ENCODE measurements at regions not wholly inside any gene's neighbourhood (a gene's known extent, or its start where the extent isn't known, plus 50 kb on each side); places are given as distances from the start of the nearest gene placed in this dataset.

DNA sequence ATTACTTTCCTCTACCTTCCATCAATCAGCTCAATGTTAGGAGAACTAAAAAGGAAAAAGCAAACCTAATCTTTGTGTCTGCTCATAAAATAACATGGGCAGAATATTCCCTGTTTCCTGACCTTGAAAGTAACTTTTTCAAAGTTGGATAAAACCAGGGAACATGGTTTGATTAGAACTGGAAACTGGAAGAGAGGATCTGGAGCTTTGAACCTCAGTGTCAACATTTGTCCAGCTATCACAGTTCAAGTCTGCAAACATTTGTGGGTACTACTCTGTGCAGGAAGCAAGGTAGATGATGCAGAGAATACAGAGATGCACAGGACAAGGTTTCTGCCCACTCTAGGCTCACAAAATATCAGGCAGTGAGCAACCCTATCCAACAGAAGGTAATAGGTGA is 86.4 kb upstream of the TAB3 start:
- in situ Hi-C loops (cut with MboI; ENCODE audit: low sequenced_read_pairs) (no loop called here), intact Hi-C loops (cut with micrococcal nuclease) (no loop called here), dilution Hi-C loops (cut with HindIII; ENCODE audit: low sequenced_read_pairs, unreplicated experiment) (no loop called here)
- ChIA-PET POLR2A (ENCODE audit: unreplicated experiment) (no interaction called here), CTCF (no interaction called here)
- Histone ChIP-seq H3K56ac (ENCODE audit: extremely low read depth, insufficient read depth, low read length) (no peak overlapping the region), H4K5ac (ENCODE audit: low read depth, low read length) (no peak overlapping the region), H3K9me1 (ENCODE audit: insufficient read depth, low read length) (no peaks in the 10 kb centered on the region), H2AFZ (replicated peaks; ENCODE audit: low read length, poor library complexity) (no peak overlapping the region), H3K4me2 (ENCODE audit: low read depth, low read length) (no peak overlapping the region), H4K8ac (ENCODE audit: low read depth in 2 of 2, low read length in 2 of 2) (no peak overlapping the region), H3K27ac (ENCODE audit: insufficient read depth, low read length) (no peak overlapping the region), H3K4me1 (ENCODE audit: control insufficient read depth, insufficient read depth, low read length) (no peaks in the 10 kb centered on the region), H3K4ac (ENCODE audit: low read depth, low read length) (no peak overlapping the region), H3K9me3 (ENCODE audit: control insufficient read depth, insufficient read depth, low read length) (no peaks in the 10 kb centered on the region), H3K4me3 (ENCODE audit: insufficient read depth, low read depth, low read length) (no peak overlapping the region), H3K14ac (replicated peaks; ENCODE audit: low read depth, low read length) (no peak overlapping the region), H3K79me1 (ENCODE audit: low read depth in 1 of 2, low read length in 2 of 2) (no peaks in the 10 kb centered on the region), H2BK120ac (ENCODE audit: low read depth, low read length) (no peak overlapping the region), H3K9ac (ENCODE audit: low read depth, low read length) (no peak overlapping the region), H2BK15ac (ENCODE audit: low read depth, low read length) (no peak overlapping the region), H4K91ac (ENCODE audit: insufficient read depth, low read depth, low read length) (no peak overlapping the region), H2AK9ac (replicated peaks; ENCODE audit: low read depth, low read length, poor library complexity) (no peak overlapping the region), H2BK20ac (ENCODE audit: low read depth, low read length) (no peak overlapping the region), H3K23ac (ENCODE audit: low read depth, low read length) (no peak overlapping the region), H3K27me3 (ENCODE audit: control insufficient read depth, insufficient read depth, low read length) (no peaks in the 10 kb centered on the region; the same call in 1 of the 2 replicates), H4K20me1 (ENCODE audit: insufficient read depth, low read length) (no peaks in the 10 kb centered on the region), H2BK5ac (ENCODE audit: low read depth, low read length, poor library complexity, severe bottlenecking) (no peak overlapping the region), H3K36me3 (ENCODE audit: control insufficient read depth, insufficient read depth, low read length) (no peaks in the 10 kb centered on the region), H2AK5ac (ENCODE audit: low read depth, low read length) (no peak overlapping the region), H3K18ac (ENCODE audit: low read depth, low read length) (no peak overlapping the region)
- no TSS peak for BruUV-seq (replicated peaks)
- TF ChIP-seq MAFK (IDR thresholded peaks at IDR 0.05; ENCODE audit: low read depth, low read length) (no peak), CHD1 (IDR thresholded peaks at IDR 0.05; ENCODE audit: low read depth, low read length) (no peak), SMC3 (IDR thresholded peaks at IDR 0.05; ENCODE audit: low read depth, low read length) (no peak), RAD21 (IDR thresholded peaks at IDR 0.05; ENCODE audit: low read length) (no peak), CEBPB (IDR thresholded peaks at IDR 0.05; ENCODE audit: low read depth, low read length) (no peak), RFX5 (IDR thresholded peaks at IDR 0.05; ENCODE audit: low read depth, low read length) (no peak), MXI1 (IDR thresholded peaks at IDR 0.05; ENCODE audit: borderline replicate concordance, low read depth, low read length) (no peak), RCOR1 (IDR thresholded peaks at IDR 0.05; ENCODE audit: insufficient replicate concordance, low read length) (no peak), BHLHE40 (IDR thresholded peaks at IDR 0.05; ENCODE audit: low read depth, low read length) (no peak), MAZ (IDR thresholded peaks at IDR 0.05; ENCODE audit: borderline replicate concordance, low read depth, low read length) (no peak), FOS (IDR thresholded peaks at IDR 0.05; ENCODE audit: low read depth, low read length) (no peak), NFE2L2 (IDR thresholded peaks at IDR 0.05; ENCODE audit: low read depth, low read length) (no peak), POLR2A (IDR thresholded peaks at IDR 0.05; ENCODE audit: low read depth, low read length) (no peak)
- TF ChIP-seq, protein P1, sequence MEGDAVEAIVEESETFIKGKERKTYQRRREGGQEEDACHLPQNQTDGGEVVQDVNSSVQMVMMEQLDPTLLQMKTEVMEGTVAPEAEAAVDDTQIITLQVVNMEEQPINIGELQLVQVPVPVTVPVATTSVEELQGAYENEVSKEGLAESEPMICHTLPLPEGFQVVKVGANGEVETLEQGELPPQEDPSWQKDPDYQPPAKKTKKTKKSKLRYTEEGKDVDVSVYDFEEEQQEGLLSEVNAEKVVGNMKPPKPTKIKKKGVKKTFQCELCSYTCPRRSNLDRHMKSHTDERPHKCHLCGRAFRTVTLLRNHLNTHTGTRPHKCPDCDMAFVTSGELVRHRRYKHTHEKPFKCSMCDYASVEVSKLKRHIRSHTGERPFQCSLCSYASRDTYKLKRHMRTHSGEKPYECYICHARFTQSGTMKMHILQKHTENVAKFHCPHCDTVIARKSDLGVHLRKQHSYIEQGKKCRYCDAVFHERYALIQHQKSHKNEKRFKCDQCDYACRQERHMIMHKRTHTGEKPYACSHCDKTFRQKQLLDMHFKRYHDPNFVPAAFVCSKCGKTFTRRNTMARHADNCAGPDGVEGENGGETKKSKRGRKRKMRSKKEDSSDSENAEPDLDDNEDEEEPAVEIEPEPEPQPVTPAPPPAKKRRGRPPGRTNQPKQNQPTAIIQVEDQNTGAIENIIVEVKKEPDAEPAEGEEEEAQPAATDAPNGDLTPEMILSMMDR (conservative IDR thresholded peaks at IDR 0.05; ENCODE audit: low read depth, low read length), result no peak
- TF ChIP-seq, protein P2, sequence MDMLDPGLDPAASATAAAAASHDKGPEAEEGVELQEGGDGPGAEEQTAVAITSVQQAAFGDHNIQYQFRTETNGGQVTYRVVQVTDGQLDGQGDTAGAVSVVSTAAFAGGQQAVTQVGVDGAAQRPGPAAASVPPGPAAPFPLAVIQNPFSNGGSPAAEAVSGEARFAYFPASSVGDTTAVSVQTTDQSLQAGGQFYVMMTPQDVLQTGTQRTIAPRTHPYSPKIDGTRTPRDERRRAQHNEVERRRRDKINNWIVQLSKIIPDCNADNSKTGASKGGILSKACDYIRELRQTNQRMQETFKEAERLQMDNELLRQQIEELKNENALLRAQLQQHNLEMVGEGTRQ (IDR thresholded peaks at IDR 0.05; ENCODE audit: low read depth, low read length), result no peak
- TF ChIP-seq, protein P3, sequence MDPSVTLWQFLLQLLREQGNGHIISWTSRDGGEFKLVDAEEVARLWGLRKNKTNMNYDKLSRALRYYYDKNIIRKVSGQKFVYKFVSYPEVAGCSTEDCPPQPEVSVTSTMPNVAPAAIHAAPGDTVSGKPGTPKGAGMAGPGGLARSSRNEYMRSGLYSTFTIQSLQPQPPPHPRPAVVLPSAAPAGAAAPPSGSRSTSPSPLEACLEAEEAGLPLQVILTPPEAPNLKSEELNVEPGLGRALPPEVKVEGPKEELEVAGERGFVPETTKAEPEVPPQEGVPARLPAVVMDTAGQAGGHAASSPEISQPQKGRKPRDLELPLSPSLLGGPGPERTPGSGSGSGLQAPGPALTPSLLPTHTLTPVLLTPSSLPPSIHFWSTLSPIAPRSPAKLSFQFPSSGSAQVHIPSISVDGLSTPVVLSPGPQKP (IDR thresholded peaks at IDR 0.05; ENCODE audit: borderline replicate concordance, low read depth, low read length), result no peak
- DNase-seq (no peak), ATAC-seq (ENCODE audit: low read depth) (no peak)

Data from IMR-90 (cell line).